OCI-LY3 (cell line): ENCODE measurements at regions not wholly inside any gene's neighbourhood (a gene's known extent, or its start where the extent isn't known, plus 50 kb on each side); places are given as distances from the start of the nearest gene placed in this dataset.
"Not testable (repeated sequence)": the region's sequence is repeated elsewhere in the genome, so short reads cannot be mapped to it uniquely, and the experiment has no call there.

Source experiments
- CTCF ChIP-seq: fragments of 200-600, 300-600 bp; sonication (generic); IDR thresholded peaks from 2 replicates; pipeline ENCODE4 v1.5.1; 2014; ENCODE audit warnings: antibody characterized with exemption, low read length, low read depth
- EZH2phosphoT487 ChIP-seq: fragments of 200-600 bp; shearing (Covaris generic); IDR thresholded peaks from 2 replicates; pipeline ENCODE4 v1.6.1; 2018; ENCODE audit warnings: antibody characterized with exemption, mixed run types, low read depth

GRCh38 chr4:32716090-32716620 lies 1996.0 kb downstream of the PCDH7 start:
- not testable (repeated sequence) for TF ChIP-seq CTCF, EZH2phosphoT487
